Suprapubic skin (tissue), 4 donors: ENCODE measurements at regions not wholly inside any gene's neighbourhood (a gene's known extent, or its start where the extent isn't known, plus 50 kb on each side); places are given as distances from the start of the nearest gene placed in this dataset.
"Not testable (repeated sequence)": the region's sequence is repeated elsewhere in the genome, so short reads cannot be mapped to it uniquely, and the experiment has no call there.

Source experiments
- DNase-seq, 2 donors: peaks; one replicate each; pipeline ENCODE4 v3.0.0-alpha.2; 2019; ENCODE audit warnings: low spot score in 2 of 2
- H3K27ac ChIP-seq: fragments of 200-600 bp; sonication (generic); one replicate; pipeline ENCODE4 v1.5.1; 2019
- H3K27me3 ChIP-seq: fragments of 200-600 bp; sonication (generic); one replicate; pipeline ENCODE4 v1.5.1; 2019
- H3K36me3 ChIP-seq: fragments of 200-600 bp; sonication (generic); one replicate; pipeline ENCODE4 v1.5.1; 2019
- H3K4me1 ChIP-seq: fragments of 200-600 bp; sonication (generic); one replicate; pipeline ENCODE4 v1.5.1; 2019
- H3K4me3 ChIP-seq: fragments of 200-600 bp; sonication (generic); one replicate; pipeline ENCODE4 v1.5.1; 2019; ENCODE audit warnings: mild to moderate bottlenecking
- H3K9me3 ChIP-seq: fragments of 200-600 bp; sonication (generic); one replicate; pipeline ENCODE4 v1.5.1; 2019
- CTCF ChIP-seq, 2 donors: fragments of 200-600 bp in 1 of 2; fragments of 450-650 bp in 1 of 2; sonication (generic) in 1 of 2; IDR thresholded peaks; one replicate each; pipeline ENCODE4 v1.5.1; 2016 to 2019; ENCODE audit warnings: antibody characterized with exemption in 2 of 2, mild to moderate bottlenecking in 1 of 2, moderate library complexity in 1 of 2
- EP300 ChIP-seq: sonication (generic); formaldehyde crosslinking; IDR thresholded peaks from one replicate; pipeline ENCODE4 v1.6.1; 2017; ENCODE audit warnings: antibody characterized with exemption
- POLR2A ChIP-seq, 2 donors: fragments of 450-650 bp; IDR thresholded peaks; one replicate each; pipeline ENCODE4 v1.6.1; 2017; ENCODE audit warnings: antibody characterized with exemption in 2 of 2, mild to moderate bottlenecking in 2 of 2, moderate library complexity in 2 of 2
- POLR2AphosphoS5 ChIP-seq, 3 donors: sonication (generic); formaldehyde crosslinking; IDR thresholded peaks; one replicate each; pipeline ENCODE4 v1.6.1; 2017; ENCODE audit warnings: antibody characterized with exemption in 3 of 3
- WGBS: methylation state at CpG from one replicate; pipeline ENCODE4 v1.1.5; 2018; 5-methylcytosine and 5-hydroxymethylcytosine counted together

DNA sequence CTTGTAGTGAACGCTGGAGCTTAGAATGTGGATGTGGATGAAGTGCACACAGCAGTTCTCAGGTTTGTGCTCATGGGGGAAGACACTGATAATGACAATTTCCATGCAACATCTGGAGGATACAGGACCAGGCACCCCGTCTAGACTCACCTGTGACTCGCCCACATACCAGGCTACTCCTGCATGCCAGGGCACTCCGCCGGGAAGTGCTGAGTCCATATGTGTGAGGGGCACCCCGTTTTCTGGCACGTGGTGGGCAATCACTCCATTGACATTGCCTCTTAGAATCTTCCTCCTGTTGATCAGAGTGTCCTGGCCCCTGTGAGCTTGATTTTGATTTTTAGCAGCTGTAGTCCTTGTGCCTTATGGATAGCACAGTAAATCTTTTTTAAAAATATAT is 90.9 kb upstream of the LRPAP1 start:
- WGBS, result 71% methylated on average over 7 of the region's 7 CpGs
- H3K36me3 ChIP-seq, result no peaks in the 10 kb centered on the region
- H3K4me1 ChIP-seq, result no peaks in the 10 kb centered on the region
- no peak for TF ChIP-seq CTCF (IDR thresholded peaks at IDR 0.05)
- no peak for TF ChIP-seq EP300
- no peak for TF ChIP-seq POLR2A (IDR thresholded peaks at IDR 0.05)
- no peak for TF ChIP-seq POLR2AphosphoS5 (IDR thresholded peaks at IDR 0.05)
- H3K4me3 ChIP-seq, result no peak overlapping the region
- H3K27ac ChIP-seq, result no peak overlapping the region
- H3K9me3 ChIP-seq, result no peaks in the 10 kb centered on the region
- H3K27me3 ChIP-seq, result peaks cover 45% of the 10 kb centered on the region
- no peak for DNase-seq

DNA sequence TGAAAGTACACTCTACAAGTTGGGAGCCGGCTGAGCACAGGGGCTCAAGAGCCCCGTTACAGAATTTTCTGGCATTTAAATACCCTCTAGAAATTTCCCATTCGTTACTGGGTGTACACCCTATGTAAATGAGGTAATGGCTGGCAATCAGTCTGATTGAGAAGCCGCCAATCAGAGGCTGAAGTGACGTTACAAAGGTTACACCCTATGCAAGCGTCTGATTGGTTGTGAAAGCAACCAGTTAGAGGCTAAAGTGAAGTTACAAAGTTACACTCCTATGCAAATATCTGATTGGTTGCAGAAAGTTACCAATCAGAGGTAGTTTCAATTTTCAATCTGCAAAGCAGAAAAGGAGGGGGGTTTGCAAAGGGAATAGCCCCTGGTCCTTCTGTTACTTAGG is 88.1 kb upstream of the LRPAP1 start:
- H3K9me3 ChIP-seq, DNase-seq, H3K4me3 ChIP-seq, H3K4me1 ChIP-seq, H3K27ac ChIP-seq, H3K36me3 ChIP-seq: not testable (repeated sequence)
- peaks cover 34% of the 10 kb centered on the region for H3K27me3 ChIP-seq
- WGBS, result 37% methylated on average over 6 of the region's 6 CpGs

GRCh38 chr4:3619698-3620097 is 87.5 kb upstream of the LRPAP1 start:
- not testable (repeated sequence) for H3K4me3 ChIP-seq, DNase-seq, H3K27ac ChIP-seq, H3K36me3 ChIP-seq, H3K9me3 ChIP-seq, H3K4me1 ChIP-seq
- WGBS, result 70% methylated on average over 4 of the region's 4 CpGs
- peaks cover 39% of the 10 kb centered on the region for H3K27me3 ChIP-seq

- 89% methylated on average over 3 of the region's 3 CpGs for WGBS
- H3K27me3 ChIP-seq, result peaks cover 28% of the 10 kb centered on the region
Observed at GRCh38 chr4:3618341-3618740, 86.1 kb upstream of the LRPAP1 start.

DNA sequence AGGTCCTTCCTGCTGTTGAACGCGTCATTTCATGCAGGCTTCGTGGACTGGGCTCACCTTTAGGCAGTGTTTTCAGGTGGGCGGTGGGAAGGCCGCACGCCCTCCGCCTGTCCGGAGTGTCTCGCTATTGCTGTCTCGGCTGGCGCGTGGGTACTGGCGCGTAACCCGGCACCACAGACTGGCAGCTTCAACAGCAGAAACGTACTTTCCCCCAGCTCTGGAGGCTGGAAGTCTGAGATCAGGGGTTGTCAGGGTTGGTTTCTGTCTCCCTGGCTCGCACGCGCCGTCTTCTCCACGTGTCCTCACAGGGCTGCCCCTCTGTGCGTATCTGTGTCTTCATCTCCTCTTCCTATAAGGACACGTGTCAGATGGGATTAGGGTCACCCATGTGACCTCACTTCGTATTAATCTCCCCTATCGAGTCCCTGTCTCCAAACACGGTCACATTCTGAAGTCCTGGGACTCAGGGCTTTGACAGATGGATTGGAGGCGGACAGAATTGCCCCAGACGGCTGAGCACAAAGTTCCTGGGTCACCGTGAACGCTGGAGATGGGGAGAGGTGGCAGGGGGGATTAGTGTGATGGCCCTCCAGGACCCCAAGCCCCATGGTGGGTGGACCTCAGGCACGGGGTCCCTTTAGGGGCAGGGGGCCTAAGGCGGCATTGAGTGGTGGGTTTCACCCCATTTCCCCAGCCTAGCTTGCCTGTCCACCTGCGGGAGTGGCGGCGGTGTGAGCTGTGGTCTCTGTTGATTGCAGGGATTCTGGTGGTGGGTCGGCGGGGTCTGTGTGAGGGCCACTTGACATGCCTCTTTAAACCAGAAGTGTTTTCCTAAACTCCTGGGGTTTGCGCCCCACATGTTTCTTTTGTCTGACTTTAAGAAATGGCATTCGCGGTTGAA is 83.4 kb upstream of the LRPAP1 start:
- Histone ChIP-seq H3K27ac (no peak overlapping the region), H3K36me3 (no peaks in the 10 kb centered on the region), H3K4me1 (no peaks in the 10 kb centered on the region), H3K9me3 (no peaks in the 10 kb centered on the region), H3K4me3 (no peak overlapping the region), H3K27me3 (peaks cover 19% of the 10 kb centered on the region)
- DNase-seq, result peak in 1 of 2 donors; percentile 34
- no peak for TF ChIP-seq POLR2A (IDR thresholded peaks at IDR 0.05)
- no peak for TF ChIP-seq CTCF (IDR thresholded peaks at IDR 0.05)
- TF ChIP-seq POLR2AphosphoS5 (IDR thresholded peaks at IDR 0.05), result no peak
- no peak for TF ChIP-seq EP300
- WGBS, result 89% methylated on average over 36 of the region's 40 CpGs

More at GRCh38 chr4:3618341-3618740, 86.1 kb upstream of the LRPAP1 start:
- H3K4me3 ChIP-seq, H3K36me3 ChIP-seq, DNase-seq, H3K27ac ChIP-seq, H3K4me1 ChIP-seq, H3K9me3 ChIP-seq: not testable (repeated sequence)

DNA sequence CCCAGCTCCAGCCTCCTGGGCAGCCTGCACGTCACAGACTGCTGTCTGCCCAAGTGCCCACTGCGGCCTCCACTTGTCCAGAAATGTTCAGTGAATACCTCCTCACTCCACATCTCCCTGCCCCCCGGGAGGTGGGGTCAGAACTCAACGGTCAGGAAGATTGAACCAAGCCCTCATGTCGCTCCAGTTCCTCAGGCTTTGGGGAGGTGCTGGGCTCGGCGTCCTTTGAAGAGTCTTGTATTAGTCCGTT is 82.4 kb upstream of the LRPAP1 start:
- Histone ChIP-seq H3K9me3 (no peaks in the 10 kb centered on the region), H3K4me3 (no peak overlapping the region), H3K36me3 (no peaks in the 10 kb centered on the region), H3K27ac (no peak overlapping the region), H3K27me3 (peaks cover 19% of the 10 kb centered on the region), H3K4me1 (no peaks in the 10 kb centered on the region)
- peak in 1 of 2 donors; percentile 39 for DNase-seq
- TF ChIP-seq CTCF (IDR thresholded peaks at IDR 0.05) (no peak), EP300 (no peak), POLR2AphosphoS5 (IDR thresholded peaks at IDR 0.05) (no peak)
- WGBS, result 77% methylated on average over 6 of the region's 8 CpGs
